Stromal cell of bone marrow (primary cell): ENCODE measurements at regions not wholly inside any gene's neighbourhood (a gene's known extent, or its start where the extent isn't known, plus 50 kb on each side); places are given as distances from the start of the nearest gene placed in this dataset.

Source experiments
- DNase-seq: peaks from one replicate; pipeline ENCODE4 v3.0.0-alpha.2; 2012; ENCODE audit warnings: low read depth

- DNase-seq: no peak
These were observed 803.1 kb downstream of the UQCRFS1 start for GRCh38 chr19:28409859-28410258.

GRCh38 chr19:28406966-28407365, 806.0 kb downstream of the UQCRFS1 start:
- DNase-seq: no peak

GRCh38 chr19:28405346-28405742, 807.6 kb downstream of the UQCRFS1 start:
- no peak for DNase-seq

GRCh38 chr19:28404472-28404871, 808.5 kb downstream of the UQCRFS1 start:
- DNase-seq: no peak

GRCh38 chr19:28403690-28404089, 809.3 kb downstream of the UQCRFS1 start:
- DNase-seq: no peak

- no peak for DNase-seq
These were observed 810.2 kb downstream of the UQCRFS1 start for GRCh38 chr19:28402701-28403290.

- DNase-seq: no peak
These were observed 811.1 kb downstream of the UQCRFS1 start for GRCh38 chr19:28401739-28402424.

GRCh38 chr19:28400953-28401671, 811.8 kb downstream of the UQCRFS1 start:
- no peak for DNase-seq

- no peak for DNase-seq
These were observed 813.8 kb downstream of the UQCRFS1 start for GRCh38 chr19:28399187-28399586.

GRCh38 chr19:28397800-28398199, 815.2 kb downstream of the UQCRFS1 start:
- DNase-seq: no peak

GRCh38 chr19:28397306-28397705, 815.6 kb downstream of the UQCRFS1 start:
- DNase-seq: no peak

GRCh38 chr19:28396287-28396831, 816.6 kb downstream of the UQCRFS1 start:
- no peak for DNase-seq

- no peak for DNase-seq
These were observed 818.2 kb downstream of the UQCRFS1 start for GRCh38 chr19:28394725-28395124.

GRCh38 chr19:28393574-28394336, 819.2 kb downstream of the UQCRFS1 start:
- no peak for DNase-seq

- DNase-seq: no peak
These were observed 824.0 kb downstream of the UQCRFS1 start for GRCh38 chr19:28388988-28389387.

GRCh38 chr19:28387507-28387906, 825.4 kb downstream of the UQCRFS1 start:
- no peak for DNase-seq

- no peak for DNase-seq
These were observed 826.5 kb downstream of the UQCRFS1 start for GRCh38 chr19:28386470-28386869.

- DNase-seq: no peak
These were observed 826.9 kb downstream of the UQCRFS1 start for GRCh38 chr19:28386066-28386465.

GRCh38 chr19:28377077-28377476, 835.9 kb downstream of the UQCRFS1 start:
- DNase-seq: no peak

GRCh38 chr19:28374971-28375370, 838.0 kb downstream of the UQCRFS1 start:
- no peak for DNase-seq

- no peak for DNase-seq
These were observed 840.2 kb downstream of the UQCRFS1 start for GRCh38 chr19:28372576-28373247.

GRCh38 chr19:28367146-28367545, 845.8 kb downstream of the UQCRFS1 start:
- no peak for DNase-seq
